ENCODE measurements at regions not wholly inside any gene's neighbourhood (a gene's known extent, or its start where the extent isn't known, plus 50 kb on each side); places are given as distances from the start of the nearest gene placed in this dataset.

DNA sequence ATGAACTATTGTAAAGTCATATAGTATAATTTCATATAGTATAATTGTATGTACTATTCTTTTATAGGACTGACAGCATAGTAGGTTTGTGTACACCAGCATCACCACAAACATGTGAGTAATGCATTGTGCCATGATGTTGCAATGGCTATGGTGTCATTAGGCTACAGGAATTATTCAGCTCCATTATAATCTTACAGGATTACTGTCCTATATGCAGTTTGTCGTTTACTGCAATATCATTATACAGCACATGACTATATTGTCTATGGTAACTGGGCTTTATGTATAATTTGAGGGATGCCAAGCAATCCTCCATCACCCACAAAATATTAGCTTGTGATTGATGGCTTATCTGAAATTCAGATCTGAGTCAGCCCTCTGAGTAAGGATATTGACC is 54.2 kb upstream of the PBX1 start:
- TF ChIP-seq CTCF (IDR thresholded peaks at IDR 0.05 in 2 of 3, conservative IDR thresholded peaks at IDR 0.05 in 1 of 3; ENCODE audit: insufficient read depth in 2 of 3, low read depth in 1 of 3, low read length in 3 of 3) (no peak), POLR2A (conservative IDR thresholded peaks at IDR 0.05) (no peak), HMGXB4 (CRISPR knock-in tag; IDR thresholded peaks at IDR 0.05) (no peak), TEAD4 (IDR thresholded peaks at IDR 0.05; ENCODE audit: low read length) (no peak), TEAD4 (CRISPR knock-in tag; IDR thresholded peaks at IDR 0.05; ENCODE audit: borderline replicate concordance) (no peak)

Data from K562 (cell line).